Urothelium cell line (cell line): ENCODE measurements at regions not wholly inside any gene's neighbourhood (a gene's known extent, or its start where the extent isn't known, plus 50 kb on each side); places are given as distances from the start of the nearest gene placed in this dataset.

Experiments
- DNase-seq: peaks from one replicate; pipeline ENCODE4 v3.0.0; 2011; ENCODE audit warnings: low spot score, mixed read lengths
- FAIRE-seq: peaks from 2 replicates; lab custom pipeline; 2011; peaks lifted over from hg19 to GRCh38; lab: Jason Lieb, UNC

GRCh38 chr10:110432814-110433565, 64.7 kb upstream of the DUSP5 start:
- peak; percentile 32 for FAIRE-seq

DNA sequence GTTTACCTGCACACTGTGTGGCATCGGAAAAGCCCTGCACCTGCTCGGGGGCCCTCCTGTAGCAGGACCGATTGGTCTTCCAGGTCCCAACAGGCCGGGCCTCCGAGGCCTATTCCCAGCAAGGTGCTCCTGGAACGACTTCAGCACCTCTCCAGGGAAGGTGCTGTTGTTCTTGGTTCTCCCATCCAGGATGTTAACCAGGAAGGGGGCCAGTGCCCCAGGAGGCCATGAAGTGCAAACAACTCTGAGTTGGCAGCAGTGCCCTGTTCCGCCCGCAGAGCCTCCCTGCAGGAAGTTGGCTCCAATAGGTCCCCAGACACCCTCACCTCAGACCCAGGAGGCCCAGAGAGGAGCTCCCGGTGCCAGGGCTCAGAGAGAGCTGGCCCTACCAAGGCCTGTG, 64.0 kb upstream of the DUSP5 start:
- FAIRE-seq (no peak), DNase-seq (no peak)

More at GRCh38 chr10:110432814-110433565, 64.7 kb upstream of the DUSP5 start:
- DNase-seq, result no peak

- DNase-seq (no peak), FAIRE-seq (peak; percentile 58)
Observed at GRCh38 chr10:110434489-110435096, 63.1 kb upstream of the DUSP5 start.

DNA sequence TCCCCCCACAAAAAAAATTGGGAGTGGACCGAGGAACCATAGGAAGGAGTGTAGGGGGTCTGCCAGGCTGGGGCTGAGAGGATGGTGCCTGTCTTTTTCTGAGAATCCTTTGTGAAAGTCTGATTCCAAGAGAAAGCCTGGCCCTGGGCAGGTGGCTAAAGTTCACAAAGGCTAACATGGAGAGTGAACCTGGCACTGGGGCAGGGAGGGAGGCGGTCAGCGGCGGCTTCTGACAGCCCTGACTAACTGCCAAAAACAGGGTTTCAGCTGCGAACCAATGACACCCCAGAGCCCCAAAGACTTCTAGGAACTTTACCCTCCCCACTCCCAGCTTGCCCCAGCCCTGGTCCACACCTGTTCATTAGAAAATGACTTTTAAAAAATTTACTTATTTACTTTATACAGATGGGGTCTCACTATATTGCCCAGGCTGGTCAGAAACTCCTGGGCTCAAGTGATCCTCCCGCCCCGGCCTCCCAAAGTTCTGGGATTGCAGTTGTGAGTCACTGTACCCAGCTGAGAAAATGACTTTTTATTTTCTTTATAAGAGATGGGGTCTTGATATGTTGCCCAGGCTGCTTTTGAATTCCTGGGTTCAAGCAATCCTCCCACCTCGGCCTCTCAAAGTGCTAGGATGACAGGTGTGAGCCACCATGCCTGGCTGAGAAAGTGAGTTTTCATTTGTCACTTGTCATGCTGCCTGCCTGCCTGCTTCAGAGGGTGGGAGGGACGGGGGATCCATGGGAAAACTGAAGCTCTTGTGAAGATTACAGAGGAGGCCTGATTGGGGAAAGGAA, 61.0 kb upstream of the DUSP5 start:
- FAIRE-seq (no peak), DNase-seq (no peak)

- FAIRE-seq (no peak), DNase-seq (no peak)
Observed at GRCh38 chr10:110437351-110437605, 60.4 kb upstream of the DUSP5 start.

DNA sequence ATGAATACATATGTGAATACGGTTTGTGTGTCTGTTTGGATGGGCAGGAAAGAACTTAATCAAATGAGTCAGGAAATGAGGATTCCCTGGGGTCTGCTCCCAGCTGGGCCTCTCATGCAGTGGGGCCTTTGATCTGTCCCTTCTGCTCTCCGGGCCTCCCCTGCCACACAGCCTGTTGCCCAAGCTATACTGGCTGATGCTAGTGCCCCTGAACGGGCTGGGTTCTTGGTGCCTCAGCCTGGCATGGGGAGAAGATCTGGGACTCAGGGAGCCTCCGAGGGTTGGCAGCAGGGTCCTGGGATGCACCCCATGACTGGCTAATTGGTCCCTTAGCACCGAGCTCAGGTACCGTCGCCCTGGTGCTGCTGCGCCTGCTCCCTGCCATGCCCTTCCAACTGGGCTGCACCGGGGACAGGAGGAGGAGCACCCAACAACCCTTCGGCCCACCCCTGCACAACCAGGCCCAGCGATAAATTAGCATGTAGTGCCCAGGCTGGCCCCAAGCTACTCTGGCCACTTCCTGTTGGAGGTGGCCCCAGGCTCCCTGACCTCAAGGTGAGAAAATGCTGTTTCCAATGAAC, 59.9 kb upstream of the DUSP5 start:
- no peak for FAIRE-seq
- no peak for DNase-seq

DNA sequence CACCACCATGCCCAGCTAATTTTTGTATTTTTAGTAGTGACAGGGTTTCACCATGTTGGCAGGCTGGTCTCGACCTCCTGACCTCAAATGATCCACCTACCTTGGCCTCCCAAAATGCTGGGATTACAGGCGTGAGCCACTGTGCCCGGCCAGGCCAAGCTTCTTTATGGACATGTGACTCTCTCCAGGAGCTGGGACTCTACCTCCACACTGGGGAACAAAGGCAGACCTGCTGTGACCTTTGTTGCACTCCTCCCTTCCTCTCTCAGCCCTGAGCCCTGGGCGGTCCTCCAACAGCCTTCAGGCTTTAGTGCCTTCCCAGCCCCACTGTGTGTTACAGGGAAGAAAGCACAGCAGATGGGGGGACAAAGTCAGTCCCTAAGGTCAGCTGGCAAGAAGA, 55.0 kb upstream of the DUSP5 start:
- DNase-seq (no peak), FAIRE-seq (no peak)

DNA sequence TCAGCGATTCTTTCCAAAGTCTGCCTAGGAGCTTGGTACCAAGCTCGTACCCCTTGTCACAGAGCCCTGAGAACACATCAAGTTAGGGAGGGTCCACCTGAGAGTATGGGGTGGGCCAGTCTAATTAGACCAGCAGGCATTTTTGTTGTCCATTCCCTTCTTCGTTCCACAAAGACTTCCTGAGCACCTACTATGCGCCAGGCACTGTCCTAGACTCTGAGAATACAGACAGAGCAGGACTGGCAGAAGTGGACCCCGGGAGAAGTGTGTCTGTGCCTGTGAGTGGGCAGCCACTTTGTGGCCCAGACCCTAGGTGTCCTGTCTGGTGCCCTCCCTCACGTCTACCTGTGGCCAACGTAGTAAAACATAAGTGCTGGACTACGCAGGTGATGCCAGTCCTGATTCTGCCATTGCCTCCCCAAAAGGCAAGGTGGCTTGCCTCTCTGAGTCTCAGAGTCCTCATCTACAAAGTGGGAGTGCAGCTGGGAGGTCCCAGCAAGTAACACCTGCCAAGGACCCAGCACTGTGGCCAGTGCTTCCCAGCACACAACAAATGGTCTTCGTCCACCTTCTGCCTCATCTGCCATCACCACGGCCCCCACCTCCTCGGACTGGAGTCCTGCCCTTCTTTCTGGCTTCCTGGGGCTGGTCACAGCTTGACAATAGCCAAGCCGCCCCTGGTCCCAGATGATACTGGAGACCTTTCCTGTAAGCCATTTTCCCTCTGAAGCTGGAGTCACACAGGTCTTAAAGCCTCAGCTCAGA, 54.3 kb upstream of the DUSP5 start:
- DNase-seq (no peak), FAIRE-seq (no peak)

DNA sequence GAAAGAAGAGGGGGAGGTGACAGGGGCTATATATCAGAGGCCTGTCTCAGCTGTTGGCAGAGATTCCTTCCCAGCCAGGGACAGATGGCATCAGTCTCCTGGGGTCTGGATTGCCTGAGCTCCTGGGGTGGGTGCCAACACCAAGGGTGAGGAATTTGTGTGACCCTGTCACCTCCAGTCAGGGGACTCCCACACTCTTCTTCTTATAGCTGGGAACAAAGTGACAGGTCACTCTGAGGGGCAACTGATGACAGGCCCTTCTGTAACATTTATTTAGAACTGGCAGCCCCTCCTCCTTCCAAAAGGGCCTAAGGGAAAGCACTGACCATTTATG, 53.7 kb upstream of the DUSP5 start:
- FAIRE-seq (no peak), DNase-seq (no peak)

- no peak for FAIRE-seq
Observed at GRCh38 chr10:110445871-110446270, 51.8 kb upstream of the DUSP5 start.

DNA sequence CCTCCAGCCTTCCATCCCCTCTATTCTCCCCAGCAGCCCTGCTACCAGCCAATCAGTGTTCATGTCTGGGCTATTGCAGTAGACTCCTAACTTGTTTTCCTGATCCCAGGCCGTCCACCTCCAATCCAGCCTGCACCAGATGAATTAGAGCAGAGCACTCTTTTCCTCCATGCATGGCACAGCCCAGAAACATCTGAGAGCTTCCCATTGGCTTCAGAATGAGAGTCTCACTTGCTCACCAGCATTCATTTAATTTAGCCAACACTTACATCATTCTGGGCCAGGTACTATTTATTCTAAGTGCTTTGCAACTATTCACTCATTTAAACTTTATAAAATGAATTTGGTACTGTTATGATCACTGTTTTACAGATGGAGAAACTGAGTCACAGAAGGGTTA, 51.4 kb upstream of the DUSP5 start:
- peak; percentile 59 for FAIRE-seq
- no peak for DNase-seq

More at GRCh38 chr10:110445871-110446270, 51.8 kb upstream of the DUSP5 start:
- no peak for DNase-seq

- DNase-seq (peak; percentile 80), FAIRE-seq (no peak)
Observed at GRCh38 chr10:110446954-110447608, 50.6 kb upstream of the DUSP5 start.

DNA sequence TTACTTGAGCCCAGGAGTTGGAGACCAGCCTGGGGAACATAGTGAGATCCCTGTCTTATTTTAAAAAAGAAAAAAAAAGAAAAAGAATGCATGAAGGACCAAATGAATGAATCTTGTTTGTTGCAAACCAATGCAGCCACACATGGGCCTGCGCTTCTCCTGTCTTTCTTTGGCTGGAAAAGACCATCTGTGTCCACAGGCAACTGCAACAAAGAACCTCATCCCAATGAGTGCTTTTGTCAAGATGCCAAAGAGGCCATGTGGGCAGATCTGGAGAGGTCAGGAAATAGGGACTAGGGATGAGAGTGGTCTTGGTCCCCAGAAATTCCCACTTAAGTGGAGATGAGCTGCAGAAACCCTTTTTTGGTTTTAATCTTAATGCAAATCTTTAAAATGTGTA, 49.8 kb upstream of the DUSP5 start:
- FAIRE-seq, result no peak
- no peak for DNase-seq
